GM12878 (cell line): ENCODE measurements at regions not wholly inside any gene's neighbourhood (a gene's known extent, or its start where the extent isn't known, plus 50 kb on each side); places are given as distances from the start of the nearest gene placed in this dataset.

Experiments used
- ATAC-seq: fragments of 200-7000 bp; cut with Tn5 transposase; 3 replicates; pipeline ENCODE4 v1.9.1; 2020; ENCODE audit warnings: mild to moderate bottlenecking, moderate library complexity
- BruUV-seq: library from RNA; stranded (reverse); fragments of 400-500 nt; replicated peaks from 2 replicates; lab custom pipeline; 2021; lab: Mats Ljungman, UMichigan
- CTCF ChIA-PET: fragments of 300-600 bp; sonication (Branson Sonifier 250); formaldehyde crosslinking; extraction: SDS; loops from one replicate; lab custom pipeline; 2021; ENCODE audit warnings: inconsistent platforms; lab: Yijun Ruan, JAX
- POLR2A ChIA-PET: fragments of 350-600 bp; formaldehyde crosslinking; extraction: SDS; loops from one replicate; lab custom pipeline; 2021; ENCODE audit warnings: inconsistent platforms; lab: Charles Lee
- RAD21 ChIA-PET: fragments of 300-600 bp; sonication (Branson Sonifier 250); formaldehyde crosslinking; loops from one replicate; lab custom pipeline; 2023; ENCODE audit warnings: antibody characterized with exemption; ENCODE audit not compliant: unreplicated experiment; lab: Charles Lee
- SMC1A ChIA-PET: fragments of 300-600 bp; sonication (Branson Sonifier 250); formaldehyde crosslinking; loops from one replicate; lab custom pipeline; 2023; ENCODE audit not compliant: unreplicated experiment, uncharacterized antibody; lab: Charles Lee
- DNase-seq: peaks from one replicate; pipeline ENCODE4 v3.0.0-alpha.2; 2011; ENCODE audit warnings: low read depth, low spot score
- FAIRE-seq: peaks from 3 replicates; lab custom pipeline; 2011; peaks lifted over from hg19 to GRCh38; lab: Jason Lieb, UNC
- H2AFZ ChIP-seq: 2 replicates; pipeline ENCODE4 v1.6.0; 2011; ENCODE audit warnings: low read depth, low read length, control low read depth; ENCODE audit not compliant: control insufficient read depth
- H3K27ac ChIP-seq: 2 replicates; pipeline ENCODE4 v1.5.1; 2011; ENCODE audit warnings: control low read depth; ENCODE audit not compliant: control insufficient read depth, insufficient read depth
- H3K27me3 ChIP-seq, 2 experiments: replicated peaks in 1 of 2; 2 replicates each; pipeline versions ENCODE4 v1.6.0 to v1.6.1; 2011; ENCODE audit warnings: low read length in 1 of 2; ENCODE audit not compliant: control insufficient read depth in 2 of 2, insufficient read depth in 2 of 2
- H3K36me3 ChIP-seq, 2 experiments: 2 replicates each; pipeline ENCODE4 v1.5.1; 2011; ENCODE audit warnings: low read length in 1 of 2; ENCODE audit not compliant: control insufficient read depth in 2 of 2, insufficient read depth in 2 of 2
- H3K4me1 ChIP-seq: 2 replicates; pipeline ENCODE4 v1.6.1; 2011; ENCODE audit warnings: mild to moderate bottlenecking, low read length, moderate library complexity, mixed read lengths; ENCODE audit not compliant: control insufficient read depth, insufficient read depth
- H3K4me2 ChIP-seq: 2 replicates; pipeline ENCODE4 v1.6.0; 2011; ENCODE audit warnings: control low read depth; ENCODE audit not compliant: control insufficient read depth, insufficient read depth
- H3K4me3 ChIP-seq: fragments of 200-600 bp; sonication (generic); 2 replicates; pipeline ENCODE4 v1.5.1; 2016
- H3K79me2 ChIP-seq: 2 replicates; pipeline ENCODE4 v1.6.0; 2011; ENCODE audit warnings: low read length; ENCODE audit not compliant: control insufficient read depth, insufficient read depth
- H3K9ac ChIP-seq: 2 replicates; pipeline ENCODE4 v1.8.0; 2011; ENCODE audit warnings: low read length, control low read depth, mixed read lengths; ENCODE audit not compliant: control insufficient read depth, insufficient read depth
- H3K9me3 ChIP-seq: replicated peaks from 3 replicates; pipeline ENCODE4 v1.5.1; 2011; ENCODE audit warnings: mild to moderate bottlenecking, low read length; ENCODE audit not compliant: control insufficient read depth, insufficient read depth
- H4K20me1 ChIP-seq: 2 replicates; pipeline ENCODE4 v1.6.0; 2011; ENCODE audit not compliant: control insufficient read depth, insufficient read depth
- CBX5 ChIP-seq: sonication (generic); IDR thresholded peaks from 2 replicates; pipeline ENCODE4 v1.6.1; 2016; ENCODE audit warnings: low read depth, moderate library complexity, mild to moderate bottlenecking, inconsistent platforms
- E2F8 ChIP-seq: fragments of 450-650 bp; IDR thresholded peaks from 2 replicates; pipeline ENCODE4 v1.6.1; 2018; ENCODE audit warnings: mild to moderate bottlenecking, low read depth, moderate library complexity; ENCODE audit not compliant: partially characterized antibody
- IKZF1 ChIP-seq: fragments of 450-650 bp; conservative IDR thresholded peaks from 2 replicates; pipeline ENCODE4 v1.6.1; 2017; ENCODE audit warnings: antibody characterized with exemption, mild to moderate bottlenecking
- IRF3 ChIP-seq: fragments of 450-650 bp; IDR thresholded peaks from 2 replicates; pipeline ENCODE4 v1.6.1; 2014; ENCODE audit warnings: mild to moderate bottlenecking
- MLLT1 ChIP-seq: fragments of 450-650 bp; IDR thresholded peaks from 2 replicates; pipeline ENCODE4 v1.6.1; 2016; ENCODE audit warnings: mild to moderate bottlenecking
- RELB ChIP-seq: fragments of 450-650 bp; IDR thresholded peaks from 2 replicates; pipeline ENCODE4 v1.6.1; 2017; ENCODE audit warnings: low read depth, mild to moderate bottlenecking, moderate library complexity
- STAT3 ChIP-seq: IDR thresholded peaks from 2 replicates; pipeline ENCODE4 v1.6.1; 2011; ENCODE audit warnings: low read depth, low read length, improper control_type of control experiment
- USF1 ChIP-seq: IDR thresholded peaks from 2 replicates; pipeline ENCODE4 v1.6.1; 2011; ENCODE audit warnings: borderline replicate concordance, low read depth, mild to moderate bottlenecking, moderate library complexity, mixed read lengths, low read length; ENCODE audit not compliant: insufficient read depth; ENCODE audit errors: extremely low read length
- ZBTB40 ChIP-seq: fragments of 450-650 bp; IDR thresholded peaks from 2 replicates; pipeline ENCODE4 v1.6.1; 2016; ENCODE audit warnings: mild to moderate bottlenecking, moderate library complexity, borderline replicate concordance
- WGBS: methylation state at CpG from one replicate; pipeline ENCODE4 v1.1.6; 2016; ENCODE audit warnings: low lambda C conversion rate; ENCODE audit not compliant: insufficient replicate concordance, insufficient coverage; ENCODE audit errors: missing lambda C conversion rate; 5-methylcytosine and 5-hydroxymethylcytosine counted together
- in situ Hi-C: fragments of 300-500 bp; cut with MboI; formaldehyde crosslinking; loops from 9 replicates; pipeline ENCODE4 v1.14.3; 2018; ENCODE audit warnings: mixed read lengths
- intact Hi-C: fragments of 100-400 bp; cut with micrococcal nuclease; formaldehyde crosslinking; loops from one replicate; pipeline ENCODE4 v1.14.2; 2022; ENCODE audit not compliant: unreplicated experiment

- 0 out of 2 replicates have a peak, but pooled peaks have one; percentile 19 for TF ChIP-seq RELB
- no peak for TF ChIP-seq IRF3
- TF ChIP-seq IKZF1: 0 out of 2 replicates have a peak, but pooled peaks have one; percentile 17
- TF ChIP-seq, all 136 proteins: peak for 8
Observed at GRCh38 chr4:11042760-11043159, 358.2 kb upstream of the CLNK start (continued).

GRCh38 chr4:11039634-11040131 lies 355.1 kb upstream of the CLNK start:
- no peak overlapping the region for H3K4me3 ChIP-seq
- no TSS peak for BruUV-seq
- no peak for TF ChIP-seq USF1
- TF ChIP-seq CBX5: no peak
- no peak for TF ChIP-seq ZBTB40
- no peak for TF ChIP-seq STAT3
- TF ChIP-seq E2F8: no peak
- TF ChIP-seq MLLT1: no peak

More at GRCh38 chr4:11039634-11040131, 355.1 kb upstream of the CLNK start:
- intact Hi-C loops (no loop called here), in situ Hi-C loops (no loop called here)
- H3K9me3 ChIP-seq: no peaks in the 10 kb centered on the region
- no peaks in the 10 kb centered on the region for H3K27me3 ChIP-seq
- no peak overlapping the region for H3K9ac ChIP-seq
- RAD21 ChIA-PET: no interaction called here
- DNase-seq (no peak), FAIRE-seq (no peak), ATAC-seq (no peak)
- 75% methylated on average over 8 of the region's 8 CpGs for WGBS
- H2AFZ ChIP-seq: no peak overlapping the region
- H3K4me1 ChIP-seq: no peaks in the 10 kb centered on the region
- POLR2A ChIA-PET: no interaction called here
- H3K36me3 ChIP-seq: no peaks in the 10 kb centered on the region
- no peak overlapping the region for H3K4me2 ChIP-seq
- CTCF ChIA-PET: interaction anchor here (1.0 kb wide), 1 partner anchor 13 kb away, joined by 3 read pairs; no protein-coding TSS in a partner anchor
- no peaks in the 10 kb centered on the region for H3K79me2 ChIP-seq
- H4K20me1 ChIP-seq: no peaks in the 10 kb centered on the region
- H3K27ac ChIP-seq: no peak overlapping the region
- SMC1A ChIA-PET: interaction anchor here (0.7 to 1.7 kb wide), 4 partner anchors 11 to 458 kb away, joined by 3 read pairs; no protein-coding TSS in a partner anchor
